ENCODE measurements at regions not wholly inside any gene's neighbourhood (a gene's known extent, or its start where the extent isn't known, plus 50 kb on each side); places are given as distances from the start of the nearest gene placed in this dataset.

DNA sequence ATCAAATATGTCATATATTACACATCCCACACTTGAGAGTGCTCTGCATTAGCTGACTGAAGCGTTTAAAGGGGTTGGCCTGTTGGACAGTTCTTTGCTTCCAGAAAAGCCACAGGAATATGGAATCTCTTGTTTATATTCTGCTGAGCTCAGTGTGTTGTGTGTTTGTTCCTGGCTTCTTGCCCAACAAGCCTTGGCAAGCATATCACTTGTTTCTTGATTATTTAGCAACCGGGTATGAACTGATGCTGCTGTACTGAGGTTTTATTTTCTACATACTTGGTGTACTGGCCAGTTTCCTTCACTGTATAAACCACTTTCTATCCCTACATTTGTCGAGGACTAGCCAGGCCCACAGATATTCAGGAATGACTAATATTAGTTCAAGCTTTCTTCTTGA is 378.9 kb downstream of the KCTD16 start:
- no peaks in the 10 kb centered on the region for H4K20me1 ChIP-seq (ENCODE audit: insufficient read depth, low read length, poor library complexity, severe bottlenecking)

DNA sequence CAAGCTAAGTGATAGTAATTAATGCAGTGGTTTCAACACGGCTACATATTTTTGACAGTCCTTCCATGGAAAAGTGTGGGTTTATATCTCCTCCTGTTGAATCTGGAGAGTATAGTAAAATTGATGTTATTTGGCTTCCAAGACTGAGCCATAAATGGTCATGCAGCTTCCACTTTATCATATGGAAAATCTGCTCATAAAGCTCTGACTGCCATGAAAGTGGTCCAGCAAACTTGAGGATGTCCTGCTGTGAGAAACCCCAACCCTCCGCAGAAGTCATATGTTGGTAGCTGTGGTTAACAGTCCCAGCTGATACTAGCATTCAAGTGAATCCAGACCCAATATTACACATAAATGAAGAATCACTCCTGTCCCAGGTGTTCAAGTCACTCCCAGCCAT is 378.3 kb downstream of the KCTD16 start:
- Histone ChIP-seq H3K9me3 (ENCODE audit: insufficient read depth, low read depth, low read length) (no peaks in the 10 kb centered on the region), H3K9me2 (replicated peaks; ENCODE audit: low read depth, low read length) (no peaks in the 10 kb centered on the region), H3K4me2 (ENCODE audit: low read depth, low read length, poor library complexity, severe bottlenecking) (no peak overlapping the region), H3K27me3 (ENCODE audit: insufficient read depth, low read length, poor library complexity, severe bottlenecking) (no peaks in the 10 kb centered on the region), H3K4me3 (ENCODE audit: low read length, poor library complexity, severe bottlenecking) (no peak overlapping the region), H2AFZ (ENCODE audit: low read length) (no peak overlapping the region), H3K36me3 (ENCODE audit: insufficient read depth, low read length) (no peaks in the 10 kb centered on the region), H3K4me1 (ENCODE audit: insufficient read depth, low read length, poor library complexity, severe bottlenecking) (no peaks in the 10 kb centered on the region), H4K20me1 (ENCODE audit: insufficient read depth, low read length, poor library complexity, severe bottlenecking) (no peaks in the 10 kb centered on the region), H3K79me2 (ENCODE audit: insufficient read depth, low read length) (no peaks in the 10 kb centered on the region), H3K9ac (ENCODE audit: low read depth, low read length, poor library complexity, severe bottlenecking) (no peak overlapping the region), H3F3A (ENCODE audit: low read depth) (no peaks in the 10 kb centered on the region)
- no peak for TF ChIP-seq EZH2phosphoT487 (IDR thresholded peaks at IDR 0.05; ENCODE audit: borderline replicate concordance)
- TF ChIP-seq, protein P1, sequence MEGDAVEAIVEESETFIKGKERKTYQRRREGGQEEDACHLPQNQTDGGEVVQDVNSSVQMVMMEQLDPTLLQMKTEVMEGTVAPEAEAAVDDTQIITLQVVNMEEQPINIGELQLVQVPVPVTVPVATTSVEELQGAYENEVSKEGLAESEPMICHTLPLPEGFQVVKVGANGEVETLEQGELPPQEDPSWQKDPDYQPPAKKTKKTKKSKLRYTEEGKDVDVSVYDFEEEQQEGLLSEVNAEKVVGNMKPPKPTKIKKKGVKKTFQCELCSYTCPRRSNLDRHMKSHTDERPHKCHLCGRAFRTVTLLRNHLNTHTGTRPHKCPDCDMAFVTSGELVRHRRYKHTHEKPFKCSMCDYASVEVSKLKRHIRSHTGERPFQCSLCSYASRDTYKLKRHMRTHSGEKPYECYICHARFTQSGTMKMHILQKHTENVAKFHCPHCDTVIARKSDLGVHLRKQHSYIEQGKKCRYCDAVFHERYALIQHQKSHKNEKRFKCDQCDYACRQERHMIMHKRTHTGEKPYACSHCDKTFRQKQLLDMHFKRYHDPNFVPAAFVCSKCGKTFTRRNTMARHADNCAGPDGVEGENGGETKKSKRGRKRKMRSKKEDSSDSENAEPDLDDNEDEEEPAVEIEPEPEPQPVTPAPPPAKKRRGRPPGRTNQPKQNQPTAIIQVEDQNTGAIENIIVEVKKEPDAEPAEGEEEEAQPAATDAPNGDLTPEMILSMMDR (conservative IDR thresholded peaks at IDR 0.05; ENCODE audit: low read length): no peak

More for the DNA sequence above, 378.9 kb downstream of the KCTD16 start:
- Histone ChIP-seq H3K4me1 (ENCODE audit: insufficient read depth, low read length, poor library complexity, severe bottlenecking) (no peaks in the 10 kb centered on the region), H3K79me2 (ENCODE audit: insufficient read depth, low read length) (no peaks in the 10 kb centered on the region), H3K27me3 (ENCODE audit: insufficient read depth, low read length, poor library complexity, severe bottlenecking) (no peaks in the 10 kb centered on the region), H3F3A (ENCODE audit: low read depth) (no peaks in the 10 kb centered on the region), H3K36me3 (ENCODE audit: insufficient read depth, low read length) (no peaks in the 10 kb centered on the region), H3K9me2 (replicated peaks; ENCODE audit: low read depth, low read length) (no peaks in the 10 kb centered on the region), H3K4me2 (ENCODE audit: low read depth, low read length, poor library complexity, severe bottlenecking) (no peak overlapping the region), H3K9me3 (ENCODE audit: insufficient read depth, low read depth, low read length) (no peaks in the 10 kb centered on the region), H3K9ac (ENCODE audit: low read depth, low read length, poor library complexity, severe bottlenecking) (no peak overlapping the region), H2AFZ (ENCODE audit: low read length) (no peak overlapping the region), H3K4me3 (ENCODE audit: low read length, poor library complexity, severe bottlenecking) (no peak overlapping the region)
- TF ChIP-seq, protein P1 (conservative IDR thresholded peaks at IDR 0.05; ENCODE audit: low read length): no peak
- no peak for TF ChIP-seq EZH2phosphoT487 (IDR thresholded peaks at IDR 0.05; ENCODE audit: borderline replicate concordance)

DNA sequence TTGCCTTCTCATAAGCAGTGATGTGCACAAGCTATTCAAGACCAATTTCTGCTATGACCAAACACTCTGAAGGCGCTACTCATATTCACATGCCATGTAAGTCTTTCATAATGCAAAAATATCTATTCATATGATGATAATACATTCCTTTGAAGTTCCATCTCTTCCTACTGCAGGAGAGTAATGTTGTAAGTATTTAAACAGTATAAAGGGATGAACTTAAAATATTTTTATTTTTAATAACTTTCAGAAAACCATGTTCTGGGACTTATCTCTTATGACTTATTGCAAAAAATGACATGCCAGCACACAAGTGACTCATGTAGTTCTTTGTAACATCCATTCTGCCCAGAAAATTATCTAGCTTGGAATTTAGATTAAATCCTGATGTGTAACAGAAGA is 376.4 kb downstream of the KCTD16 start:
- TF ChIP-seq, protein P1 (conservative IDR thresholded peaks at IDR 0.05; ENCODE audit: low read length): no peak
- TF ChIP-seq EZH2phosphoT487 (IDR thresholded peaks at IDR 0.05; ENCODE audit: borderline replicate concordance): no peak
- H3K4me1 ChIP-seq (ENCODE audit: insufficient read depth, low read length, poor library complexity, severe bottlenecking): no peaks in the 10 kb centered on the region

More for the DNA sequence above, 376.4 kb downstream of the KCTD16 start:
- Histone ChIP-seq H3K4me3 (ENCODE audit: low read length, poor library complexity, severe bottlenecking) (no peak overlapping the region), H3K4me2 (ENCODE audit: low read depth, low read length, poor library complexity, severe bottlenecking) (no peak overlapping the region), H3K9ac (ENCODE audit: low read depth, low read length, poor library complexity, severe bottlenecking) (no peak overlapping the region), H3K9me3 (ENCODE audit: insufficient read depth, low read depth, low read length) (no peaks in the 10 kb centered on the region), H2AFZ (ENCODE audit: low read length) (no peak overlapping the region), H3F3A (ENCODE audit: low read depth) (no peaks in the 10 kb centered on the region), H4K20me1 (ENCODE audit: insufficient read depth, low read length, poor library complexity, severe bottlenecking) (no peaks in the 10 kb centered on the region), H3K9me2 (replicated peaks; ENCODE audit: low read depth, low read length) (no peaks in the 10 kb centered on the region), H3K79me2 (ENCODE audit: insufficient read depth, low read length) (no peaks in the 10 kb centered on the region), H3K27me3 (ENCODE audit: insufficient read depth, low read length, poor library complexity, severe bottlenecking) (no peaks in the 10 kb centered on the region), H3K36me3 (ENCODE audit: insufficient read depth, low read length) (no peaks in the 10 kb centered on the region)
